ENCODE measurements at regions not wholly inside any gene's neighbourhood (a gene's known extent, or its start where the extent isn't known, plus 50 kb on each side); places are given as distances from the start of the nearest gene placed in this dataset.
"Not testable (repeated sequence)": the region's sequence is repeated elsewhere in the genome, so short reads cannot be mapped to it uniquely, and the experiment has no call there.

DNA sequence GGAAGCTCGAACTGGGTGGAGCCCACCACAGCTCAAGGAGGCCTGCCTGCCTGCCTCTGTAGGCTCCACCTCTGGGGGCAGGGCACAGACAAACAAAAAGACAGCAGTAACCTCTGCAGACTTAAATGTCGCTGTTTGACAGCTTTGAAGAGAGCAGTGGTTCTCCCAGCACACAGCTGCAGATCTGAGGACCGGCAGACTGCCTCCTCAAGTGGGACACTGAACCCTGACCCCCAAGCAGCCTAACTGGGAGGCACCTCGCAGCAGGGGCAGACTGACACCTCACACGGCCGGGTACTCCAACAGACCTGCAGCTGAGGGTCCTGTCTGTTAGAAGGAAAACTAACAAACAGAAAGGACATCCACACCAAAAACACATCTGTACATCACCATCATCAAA is 730.9 kb upstream of the ACTRT1 start:
- DNase-seq; H3K36me3 Mint-ChIP-seq (ENCODE audit: low read depth); POLR2A ChIA-PET; CTCF ChIA-PET; ATAC-seq; H3K27me3 Mint-ChIP-seq (ENCODE audit: low read depth); H3K4me1 Mint-ChIP-seq (ENCODE audit: low read depth); H3K27ac Mint-ChIP-seq; H3K9me3 Mint-ChIP-seq (ENCODE audit: insufficient read depth): not testable (repeated sequence)
- peak overlapping the region; percentile 25 for H3K4me3 Mint-ChIP-seq

DNA sequence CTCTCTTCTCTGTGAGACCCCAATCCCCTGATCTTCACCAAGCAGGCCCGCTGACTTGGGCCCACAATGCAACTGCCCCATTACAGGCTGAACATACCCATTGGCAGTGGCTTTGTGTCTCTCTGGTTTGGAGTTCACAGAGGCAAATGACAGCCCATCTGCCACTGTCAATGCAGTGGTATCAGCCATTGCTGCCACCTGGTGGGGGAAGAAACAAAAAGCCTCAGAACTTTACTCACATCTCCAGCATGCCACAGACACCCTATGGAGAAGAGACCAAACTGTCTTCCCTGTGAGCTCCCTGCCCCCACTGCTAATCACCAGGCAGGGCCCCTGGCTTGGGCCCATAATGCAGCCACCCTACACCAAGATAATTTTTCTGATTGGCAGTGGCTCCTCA is 729.3 kb upstream of the ACTRT1 start:
- no peak overlapping the region for H3K27ac Mint-ChIP-seq
- DNase-seq (peak; percentile 34), ATAC-seq (no peak)
- no peaks in the 10 kb centered on the region for H3K9me3 Mint-ChIP-seq (ENCODE audit: insufficient read depth)
- CTCF ChIA-PET, result no interaction called here
- peaks cover 9% of the 10 kb centered on the region for H3K4me1 Mint-ChIP-seq (ENCODE audit: low read depth)
- H3K4me3 Mint-ChIP-seq, result no peak overlapping the region
- POLR2A ChIA-PET, result no interaction called here
- H3K36me3 Mint-ChIP-seq (ENCODE audit: low read depth), result no peaks in the 10 kb centered on the region
- H3K27me3 Mint-ChIP-seq (ENCODE audit: low read depth), result no peaks in the 10 kb centered on the region

DNA sequence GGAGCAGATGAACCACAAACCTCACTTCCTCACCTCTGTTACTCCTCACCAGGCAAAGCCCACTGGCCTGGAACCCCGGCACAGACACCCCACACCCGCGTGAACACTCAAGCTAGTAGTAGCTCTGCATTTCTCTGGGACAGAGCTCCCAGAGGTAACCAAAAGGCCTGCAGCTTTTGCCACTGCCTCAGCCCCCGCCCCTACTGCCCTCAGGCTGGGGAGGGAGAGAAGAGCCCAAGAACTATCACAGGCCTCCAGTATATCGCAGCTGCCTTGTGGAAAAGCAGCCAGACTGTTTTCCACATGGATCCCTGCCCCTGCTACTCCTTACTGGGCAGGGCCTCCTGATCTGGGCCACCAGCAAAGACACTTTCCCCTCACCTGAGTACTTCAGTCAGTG is 728.7 kb upstream of the ACTRT1 start:
- ATAC-seq (no peak), DNase-seq (no peak)
- H3K9me3 Mint-ChIP-seq (ENCODE audit: insufficient read depth), result no peaks in the 10 kb centered on the region
- POLR2A ChIA-PET, result no interaction called here
- no peak overlapping the region for H3K4me3 Mint-ChIP-seq
- no peaks in the 10 kb centered on the region for H3K27me3 Mint-ChIP-seq (ENCODE audit: low read depth)
- CTCF ChIA-PET, result no interaction called here
- peaks cover 9% of the 10 kb centered on the region for H3K4me1 Mint-ChIP-seq (ENCODE audit: low read depth)
- no peaks in the 10 kb centered on the region for H3K36me3 Mint-ChIP-seq (ENCODE audit: low read depth)
- no peak overlapping the region for H3K27ac Mint-ChIP-seq

DNA sequence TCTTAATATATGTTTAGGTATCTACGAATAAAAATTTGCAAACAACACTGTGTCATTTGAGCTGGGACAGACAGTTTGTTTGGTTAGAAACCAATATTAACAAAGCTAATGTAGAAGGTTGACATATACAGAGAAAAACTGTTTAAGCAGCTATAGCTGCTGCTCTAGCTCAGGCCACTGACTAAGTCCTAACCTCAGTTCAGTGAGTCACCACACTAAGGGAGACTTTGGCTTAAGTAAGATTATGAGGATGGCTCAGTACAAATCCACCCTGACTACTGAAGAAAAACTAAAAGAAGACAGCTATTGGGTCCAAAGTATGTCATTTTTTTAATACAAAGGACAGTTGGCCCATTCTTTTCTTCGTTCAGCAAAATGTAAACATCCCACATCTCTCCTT is 717.3 kb upstream of the ACTRT1 start:
- Mint-ChIP-seq H3K4me3 (no peak overlapping the region), H3K27ac (no peak overlapping the region), H3K9me3 (ENCODE audit: insufficient read depth) (no peaks in the 10 kb centered on the region), H3K27me3 (ENCODE audit: low read depth) (no peaks in the 10 kb centered on the region), H3K4me1 (ENCODE audit: low read depth) (no peaks in the 10 kb centered on the region), H3K36me3 (ENCODE audit: low read depth) (no peaks in the 10 kb centered on the region)
- ChIA-PET POLR2A (no interaction called here), CTCF (no interaction called here)
- no peak for ATAC-seq
- DNase-seq, result no peak

DNA sequence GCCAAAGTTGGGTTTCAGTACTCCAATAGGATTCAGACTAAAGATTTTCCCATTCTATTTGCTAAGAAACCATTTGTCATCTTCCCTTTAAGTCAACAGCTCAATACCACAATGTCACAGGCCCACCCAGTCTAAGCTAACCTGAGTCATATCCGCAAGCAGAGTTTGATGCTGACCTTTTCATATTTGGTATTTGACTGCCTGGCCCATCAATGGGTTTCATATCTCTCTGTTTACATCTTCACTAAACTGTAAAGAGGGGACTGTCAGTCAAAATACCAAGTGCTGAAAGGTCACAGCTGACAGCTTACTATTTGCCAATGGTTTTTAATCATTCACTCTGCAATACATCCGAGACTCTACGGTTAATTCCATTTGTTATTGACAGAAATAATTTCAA is 707.5 kb upstream of the ACTRT1 start:
- Mint-ChIP-seq H3K4me1 (ENCODE audit: low read depth) (no peaks in the 10 kb centered on the region), H3K27ac (no peak overlapping the region), H3K36me3 (ENCODE audit: low read depth) (no peaks in the 10 kb centered on the region), H3K4me3 (no peak overlapping the region), H3K9me3 (ENCODE audit: insufficient read depth) (no peaks in the 10 kb centered on the region), H3K27me3 (ENCODE audit: low read depth) (no peaks in the 10 kb centered on the region)
- ATAC-seq (no peak), DNase-seq (no peak)
- ChIA-PET POLR2A (no interaction called here), CTCF (no interaction called here)

DNA sequence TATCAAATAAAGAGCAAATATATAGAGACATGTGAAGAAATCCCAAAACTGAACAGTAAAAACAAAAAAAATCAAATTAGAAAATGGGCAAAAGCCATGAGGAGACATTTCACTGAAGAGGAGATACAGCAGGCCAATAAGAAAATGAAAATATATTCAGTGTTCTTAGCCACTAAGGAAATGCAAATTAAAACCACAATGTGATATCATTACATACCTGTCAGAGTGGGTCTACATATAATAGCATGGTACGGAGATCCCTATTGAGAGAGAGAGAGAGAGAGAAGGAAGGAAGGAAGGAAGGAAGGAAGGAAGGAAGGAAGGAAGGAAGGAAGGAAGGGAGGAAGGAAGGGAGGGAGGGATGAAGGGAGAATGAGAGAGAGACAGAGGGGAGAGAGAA is 707.0 kb upstream of the ACTRT1 start:
- Mint-ChIP-seq H3K4me1 (ENCODE audit: low read depth) (no peaks in the 10 kb centered on the region), H3K4me3 (no peak overlapping the region), H3K36me3 (ENCODE audit: low read depth) (no peaks in the 10 kb centered on the region), H3K9me3 (ENCODE audit: insufficient read depth) (no peaks in the 10 kb centered on the region), H3K27ac (no peak overlapping the region), H3K27me3 (ENCODE audit: low read depth) (no peaks in the 10 kb centered on the region)
- POLR2A ChIA-PET, result no interaction called here
- CTCF ChIA-PET, result no interaction called here
- no peak for DNase-seq
- ATAC-seq, result no peak

DNA sequence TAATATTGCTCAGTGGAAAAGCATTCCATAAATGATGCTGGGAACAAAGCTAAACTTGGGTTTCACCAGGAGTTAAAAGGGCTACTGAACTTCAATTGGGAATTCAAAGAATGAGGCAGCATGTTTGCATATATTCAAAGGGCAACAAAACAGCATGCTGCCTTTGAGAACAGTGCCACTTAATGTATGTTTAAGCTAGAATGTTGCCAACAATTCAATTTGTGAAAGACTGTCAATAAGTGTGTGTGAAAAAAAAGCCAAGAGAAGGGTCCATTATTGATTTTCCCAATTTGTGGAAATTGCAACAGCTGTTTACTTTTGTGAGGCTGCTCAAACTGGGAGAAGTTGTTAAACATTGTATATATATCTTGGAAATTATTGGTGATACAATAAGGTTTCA is 701.9 kb upstream of the ACTRT1 start:
- Mint-ChIP-seq H3K36me3 (ENCODE audit: low read depth) (no peaks in the 10 kb centered on the region), H3K27ac (no peak overlapping the region), H3K4me3 (no peak overlapping the region), H3K9me3 (ENCODE audit: insufficient read depth) (no peaks in the 10 kb centered on the region), H3K4me1 (ENCODE audit: low read depth) (no peaks in the 10 kb centered on the region), H3K27me3 (ENCODE audit: low read depth) (no peaks in the 10 kb centered on the region)
- CTCF ChIA-PET, result no interaction called here
- no peak for ATAC-seq
- POLR2A ChIA-PET, result no interaction called here
- no peak for DNase-seq

DNA sequence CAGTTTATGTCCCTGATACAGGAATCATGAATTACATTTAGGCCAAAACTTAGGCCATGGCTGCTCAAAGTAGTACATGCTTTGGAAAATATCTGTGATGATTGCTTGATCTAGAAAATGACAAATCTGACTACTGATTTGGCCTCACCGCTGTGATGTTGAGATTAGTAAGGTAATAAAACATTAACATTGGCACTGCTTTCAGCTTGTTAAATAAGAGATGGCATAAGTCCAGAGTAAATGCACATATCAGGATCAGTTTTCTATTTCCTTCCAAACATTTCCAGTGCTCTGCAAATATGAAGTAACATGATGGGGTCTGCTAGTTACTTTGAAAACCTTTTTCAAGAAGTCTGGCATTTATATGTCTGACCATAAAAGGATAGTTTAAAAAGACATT is 687.3 kb upstream of the ACTRT1 start:
- CTCF ChIA-PET, result no interaction called here
- ATAC-seq (no peak), DNase-seq (no peak)
- POLR2A ChIA-PET, result no interaction called here
- H3K27me3 Mint-ChIP-seq (ENCODE audit: low read depth), result no peaks in the 10 kb centered on the region
- H3K36me3 Mint-ChIP-seq (ENCODE audit: low read depth), result no peaks in the 10 kb centered on the region
- H3K4me1 Mint-ChIP-seq (ENCODE audit: low read depth), result no peaks in the 10 kb centered on the region
- no peak overlapping the region for H3K27ac Mint-ChIP-seq
- no peaks in the 10 kb centered on the region for H3K9me3 Mint-ChIP-seq (ENCODE audit: insufficient read depth)
- H3K4me3 Mint-ChIP-seq, result no peak overlapping the region

DNA sequence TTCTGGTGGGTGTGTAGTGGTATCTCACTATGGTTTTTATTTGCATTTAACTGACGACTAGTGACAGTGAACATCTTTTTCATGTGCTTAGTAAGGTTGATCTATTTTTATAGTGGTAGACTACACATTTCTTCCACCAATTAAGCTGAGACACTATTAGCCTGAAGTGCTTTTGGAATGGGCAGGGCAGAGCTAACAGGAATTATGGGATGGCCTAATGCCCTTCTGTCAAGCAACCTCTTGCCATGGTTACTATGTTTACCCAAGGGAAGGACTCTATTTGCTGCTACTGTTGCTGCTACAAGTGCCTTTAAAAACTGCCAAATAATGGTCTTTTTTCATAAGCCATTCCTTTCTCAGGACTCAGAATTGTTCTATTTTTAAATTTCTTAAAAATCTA is 676.7 kb upstream of the ACTRT1 start:
- POLR2A ChIA-PET, result no interaction called here
- no peaks in the 10 kb centered on the region for H3K27me3 Mint-ChIP-seq (ENCODE audit: low read depth)

DNA sequence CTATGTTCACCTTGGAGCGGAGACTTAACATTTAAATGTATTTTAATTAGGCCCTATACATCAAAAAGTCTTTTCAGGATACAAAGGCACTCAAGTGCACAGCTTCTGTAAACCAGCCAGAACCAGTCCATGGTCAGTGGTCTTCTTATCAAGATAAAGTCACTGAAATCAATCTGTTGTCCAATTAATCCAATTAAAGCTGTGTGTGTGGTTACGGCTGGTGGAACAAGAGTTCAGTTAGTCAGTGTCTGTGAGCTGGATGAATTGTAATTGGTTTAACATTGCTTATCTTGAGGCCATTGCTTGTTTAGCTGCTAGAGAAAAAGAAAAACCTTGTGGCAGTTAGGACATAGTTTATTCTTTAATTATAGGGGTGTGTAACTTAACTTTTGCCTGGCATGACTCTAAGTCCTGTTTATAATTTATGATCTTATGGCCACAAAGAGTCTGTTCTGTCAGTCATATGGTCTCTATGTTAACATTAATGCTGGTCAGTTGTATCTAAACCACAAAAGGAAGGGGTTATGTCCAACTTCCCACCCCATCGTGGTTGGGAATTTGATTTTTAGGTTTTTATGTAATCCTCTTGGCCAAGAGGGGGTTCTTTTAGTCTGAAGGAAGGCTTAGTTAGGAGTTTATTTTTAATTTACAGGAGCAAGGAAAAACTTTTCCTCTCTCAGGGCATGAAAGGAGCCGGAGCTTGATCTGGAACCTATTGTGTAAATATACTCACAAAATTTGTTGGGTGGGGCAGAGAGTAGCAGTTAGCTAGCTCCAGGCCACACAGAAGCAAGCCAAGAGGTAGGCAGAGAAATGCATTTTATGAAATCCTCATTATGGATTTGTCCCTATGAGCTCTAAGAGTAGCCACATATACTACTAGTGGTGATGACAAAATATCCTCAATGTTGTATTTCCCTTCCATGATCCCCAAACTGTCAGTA is 665.7 kb upstream of the ACTRT1 start:
- ChIA-PET CTCF (no interaction called here), POLR2A (no interaction called here)
- H3K4me3 Mint-ChIP-seq, result no peak overlapping the region
- no peaks in the 10 kb centered on the region for H3K27me3 Mint-ChIP-seq (ENCODE audit: low read depth)
- H3K27ac Mint-ChIP-seq, result no peak overlapping the region
- no peaks in the 10 kb centered on the region for H3K36me3 Mint-ChIP-seq (ENCODE audit: low read depth)
- H3K9me3 Mint-ChIP-seq (ENCODE audit: insufficient read depth), result no peaks in the 10 kb centered on the region
- H3K4me1 Mint-ChIP-seq (ENCODE audit: low read depth), result no peaks in the 10 kb centered on the region
- ATAC-seq (no peak), DNase-seq (no peak)

More for the DNA sequence above, 676.7 kb upstream of the ACTRT1 start:
- CTCF ChIA-PET, result no interaction called here
- DNase-seq (no peak), ATAC-seq (no peak)
- H3K9me3 Mint-ChIP-seq (ENCODE audit: insufficient read depth), result peaks cover 3% of the 10 kb centered on the region
- no peak overlapping the region for H3K27ac Mint-ChIP-seq
- H3K4me3 Mint-ChIP-seq, result no peak overlapping the region
- no peaks in the 10 kb centered on the region for H3K36me3 Mint-ChIP-seq (ENCODE audit: low read depth)
- no peaks in the 10 kb centered on the region for H3K4me1 Mint-ChIP-seq (ENCODE audit: low read depth)

DNA sequence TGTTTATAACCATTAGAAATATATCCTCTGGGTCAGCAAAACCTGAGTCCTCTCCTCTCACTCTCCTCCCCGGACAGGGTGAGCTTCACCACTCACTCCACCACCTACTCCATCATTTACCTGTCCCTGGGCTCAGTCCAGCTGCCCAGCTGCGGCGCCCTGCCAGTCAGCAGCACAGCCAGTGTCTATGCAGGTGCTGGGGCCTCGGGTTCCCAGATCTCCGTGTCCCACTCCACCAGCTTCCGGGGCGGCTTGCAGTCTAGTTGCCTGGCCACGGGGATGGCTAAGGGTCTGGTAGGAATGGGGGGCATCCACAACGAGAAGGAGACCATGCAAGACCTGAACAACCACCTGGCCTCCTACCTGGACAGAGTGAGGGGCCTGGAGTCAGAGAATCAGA is 662.2 kb upstream of the ACTRT1 start:
- H3K27ac Mint-ChIP-seq, result no peak overlapping the region
- CTCF ChIA-PET, result no interaction called here
- no peaks in the 10 kb centered on the region for H3K27me3 Mint-ChIP-seq (ENCODE audit: low read depth)
- no peaks in the 10 kb centered on the region for H3K9me3 Mint-ChIP-seq (ENCODE audit: insufficient read depth)
- DNase-seq (no peak), ATAC-seq (no peak)
- H3K4me1 Mint-ChIP-seq (ENCODE audit: low read depth), result no peaks in the 10 kb centered on the region
- H3K36me3 Mint-ChIP-seq (ENCODE audit: low read depth), result no peaks in the 10 kb centered on the region
- no peak overlapping the region for H3K4me3 Mint-ChIP-seq
- POLR2A ChIA-PET, result no interaction called here

DNA sequence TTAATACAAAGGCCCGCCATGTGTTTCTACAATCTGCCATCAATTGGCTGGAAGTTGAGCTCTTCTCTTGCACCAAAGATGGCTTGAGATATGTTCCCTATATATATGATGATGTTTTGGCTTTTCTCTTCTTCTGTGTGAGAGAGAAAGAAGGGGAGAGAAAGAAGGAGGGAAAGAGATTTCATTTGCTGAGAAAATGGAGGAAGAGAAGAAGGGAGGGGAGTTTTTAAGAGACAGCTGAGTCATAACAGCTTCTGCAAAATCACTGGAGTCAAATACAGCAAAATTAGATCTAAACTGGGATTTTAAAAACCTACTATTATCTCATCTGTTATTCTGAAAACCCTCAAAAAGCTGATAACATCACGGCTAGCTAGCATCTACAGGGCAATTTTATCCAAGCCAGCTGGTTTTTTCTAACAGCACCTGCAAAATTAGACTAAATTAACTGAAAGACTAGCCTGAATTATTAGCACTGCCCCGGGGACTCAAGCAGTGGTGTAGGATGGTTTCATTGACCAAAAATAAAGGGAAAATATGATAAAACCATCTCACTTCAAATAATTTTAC is 647.6 kb upstream of the ACTRT1 start:
- ChIA-PET CTCF (no interaction called here), POLR2A (no interaction called here)
- Mint-ChIP-seq H3K4me1 (ENCODE audit: low read depth) (no peaks in the 10 kb centered on the region), H3K4me3 (no peak overlapping the region), H3K9me3 (ENCODE audit: insufficient read depth) (no peaks in the 10 kb centered on the region), H3K36me3 (ENCODE audit: low read depth) (no peaks in the 10 kb centered on the region), H3K27ac (no peak overlapping the region), H3K27me3 (ENCODE audit: low read depth) (no peaks in the 10 kb centered on the region)
- no peak for DNase-seq
- no peak for ATAC-seq

Data from activated CD8-positive, alpha-beta T cell treated with anti-CD3 and anti-CD28 coated beads, Interleukin-2, amount 10 ng/mL, durations not matched to agents 7 days and 5 days (primary cell).